Kidney (tissue), 13 donors: ENCODE measurements at regions not wholly inside any gene's neighbourhood (a gene's known extent, or its start where the extent isn't known, plus 50 kb on each side); places are given as distances from the start of the nearest gene placed in this dataset.

Source experiments
- DNase-seq, 5 donors: peaks; one replicate each; pipeline ENCODE4 v3.0.0-alpha.2; 2013 to 2020
- FAIRE-seq: peaks from 2 replicates; lab custom pipeline; 2012; peaks lifted over from hg19 to GRCh38; lab: Jason Lieb, UNC
- H3K27ac ChIP-seq, 2 donors: one replicate each; pipeline ENCODE4 v1.7.0; 2013; ENCODE audit warnings: low read depth in 2 of 2, low read length in 2 of 2, inconsistent platforms in 1 of 2
- H3K27me3 ChIP-seq: one replicate; pipeline ENCODE4 v1.7.1; 2013; ENCODE audit warnings: low read length, inconsistent platforms; ENCODE audit not compliant: control insufficient read depth, insufficient read depth
- H3K36me3 ChIP-seq, 3 donors: one replicate each; pipeline versions ENCODE4 v1.7.0 to v1.7.1; 2013; ENCODE audit warnings: low read length in 3 of 3, control low read depth in 1 of 3, inconsistent platforms in 1 of 3; ENCODE audit not compliant: insufficient read depth in 3 of 3, control insufficient read depth in 2 of 3
- H3K4me1 ChIP-seq, 3 donors: one replicate each; pipeline versions ENCODE4 v1.7.0 to v1.7.1; 2013; ENCODE audit warnings: low read length in 3 of 3, inconsistent platforms in 1 of 3, low read depth in 1 of 3; ENCODE audit not compliant: control insufficient read depth in 2 of 3, insufficient read depth in 2 of 3
- H3K4me3 ChIP-seq, 3 donors: one replicate each; pipeline versions ENCODE4 v1.7.0 to v1.8.1; 2013; ENCODE audit warnings: low read length in 3 of 3, control low read depth in 1 of 3, inconsistent platforms in 1 of 3
- H3K9ac ChIP-seq, 3 donors: one replicate each; pipeline versions ENCODE4 v1.7.0 to v1.7.1; 2013; ENCODE audit warnings: low read length in 3 of 3, control low read depth in 1 of 3, inconsistent platforms in 1 of 3
- H3K9me3 ChIP-seq, 3 donors: one replicate each; pipeline versions ENCODE4 v1.7.0 to v1.7.1; 2013; ENCODE audit warnings: low read length in 3 of 3, control low read depth in 1 of 3, inconsistent platforms in 1 of 3; ENCODE audit not compliant: control insufficient read depth in 2 of 3, insufficient read depth in 1 of 3
- CTCF ChIP-seq: IDR thresholded peaks from 3 replicates; pipeline ENCODE4 v1.5.1; 2012; ENCODE audit warnings: mild to moderate bottlenecking, moderate library complexity, borderline replicate concordance; ENCODE audit not compliant: insufficient read depth; ENCODE audit errors: extremely low read depth
- intact Hi-C: fragments of 100-400 bp; cut with DNase I; formaldehyde crosslinking; loops from one replicate; pipeline ENCODE4 v1.11.1; 2022
- donor health status: control.
- donor health status: control.
- donor health status: control.
- donor health status: control.
- donor health status: control.
- donor health status: DM: yes; HTN: yes; CAD: no.
- donor health status: Normal renal cell carcinoma (clear cell type).

- DNase-seq (no peak), FAIRE-seq (no peak)
- H3K9me3 ChIP-seq: no peaks in the 10 kb centered on the region
- no peaks in the 10 kb centered on the region for H3K4me1 ChIP-seq
- H3K27me3 ChIP-seq: no peaks in the 10 kb centered on the region
- no peak overlapping the region for H3K9ac ChIP-seq
- intact Hi-C loops: no loop called here
- no peak overlapping the region for H3K4me3 ChIP-seq
- no peak for TF ChIP-seq CTCF
- no peak overlapping the region for H3K27ac ChIP-seq
- no peaks in the 10 kb centered on the region for H3K36me3 ChIP-seq
These were observed 546.0 kb upstream of the EPHA5 start for GRCh38 chr4:66216252-66216651.

GRCh38 chr4:66212489-66212888 lies 542.2 kb upstream of the EPHA5 start:
- intact Hi-C loops: no loop called here
- H3K4me1 ChIP-seq: no peaks in the 10 kb centered on the region
- H3K27me3 ChIP-seq: no peaks in the 10 kb centered on the region
- H3K27ac ChIP-seq: no peak overlapping the region
- no peak overlapping the region for H3K9ac ChIP-seq
- FAIRE-seq (no peak), DNase-seq (peak in 1 of 5 donors; percentile 25)
- TF ChIP-seq CTCF: no peak
- peaks cover 0 to 3% (median 2%) of the 10 kb centered on the region in 3 donors for H3K9me3 ChIP-seq
- no peak overlapping the region for H3K4me3 ChIP-seq
- no peaks in the 10 kb centered on the region for H3K36me3 ChIP-seq

- Histone ChIP-seq H3K27ac (no peak overlapping the region), H3K4me3 (no peak overlapping the region), H3K36me3 (no peaks in the 10 kb centered on the region), H3K9me3 (peaks cover 0 to 3% (median 2%) of the 10 kb centered on the region in 3 donors), H3K4me1 (no peaks in the 10 kb centered on the region), H3K9ac (no peak overlapping the region), H3K27me3 (no peaks in the 10 kb centered on the region)
- intact Hi-C loops: no loop called here
- no peak for DNase-seq
- no peak for TF ChIP-seq CTCF
- no peak for FAIRE-seq
These were observed 534.4 kb upstream of the EPHA5 start for GRCh38 chr4:66204534-66205247.
